ENCODE measurements at regions not wholly inside any gene's neighbourhood (a gene's known extent, or its start where the extent isn't known, plus 50 kb on each side); places are given as distances from the start of the nearest gene placed in this dataset.

- Histone ChIP-seq H3K27me3 (ENCODE audit: insufficient read depth, insufficient read length) (no peaks in the 10 kb centered on the region), H3K36me3 (ENCODE audit: insufficient read depth, insufficient read length, low read length) (no peaks in the 10 kb centered on the region), H3K9me3 (ENCODE audit: insufficient read depth, low read length) (no peaks in the 10 kb centered on the region), H3K4me3 (ENCODE audit: insufficient read length, low read depth) (no peak overlapping the region), H3K9ac (ENCODE audit: insufficient read length, low read depth) (no peak overlapping the region), H3K4me1 (ENCODE audit: insufficient read depth, insufficient read length) (no peaks in the 10 kb centered on the region)
- TF ChIP-seq SUZ12 (IDR thresholded peaks at IDR 0.05; ENCODE audit: extremely low read depth, insufficient read depth, insufficient read length) (no peak), ZNF274 (IDR thresholded peaks at IDR 0.05; ENCODE audit: low read depth, low read length) (no peak), YY1 (IDR thresholded peaks at IDR 0.05; ENCODE audit: insufficient read depth, insufficient read length) (no peak)
- no peak for DNase-seq (ENCODE audit: low read depth, low spot score)
Measured at GRCh38 chr2:172153156-172153555, 50.5 kb upstream of the DLX2 start.

DNA sequence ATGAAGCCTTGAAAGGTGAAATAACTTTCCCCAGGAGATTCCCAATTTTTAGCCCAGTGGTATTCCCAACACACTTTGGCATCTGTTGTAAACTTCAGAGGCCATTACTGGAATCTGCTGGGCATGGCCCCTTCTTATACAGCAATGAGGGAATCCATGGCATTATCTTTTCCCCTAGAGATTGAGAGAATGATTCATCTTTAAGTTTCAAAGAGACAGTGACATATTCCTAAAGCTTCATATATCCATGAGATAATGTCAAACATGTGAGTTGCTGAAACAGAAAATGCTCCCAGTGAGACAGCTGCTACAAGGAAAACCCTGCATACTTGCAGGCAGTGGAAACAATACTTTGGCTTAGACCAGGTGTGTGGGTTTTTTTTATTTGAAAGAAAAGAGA lies 51.1 kb upstream of the DLX2 start:
- TF ChIP-seq YY1 (IDR thresholded peaks at IDR 0.05; ENCODE audit: insufficient read depth, insufficient read length) = no peak
- no peak for TF ChIP-seq SUZ12 (IDR thresholded peaks at IDR 0.05; ENCODE audit: extremely low read depth, insufficient read depth, insufficient read length)
- TF ChIP-seq ZNF274 (IDR thresholded peaks at IDR 0.05; ENCODE audit: low read depth, low read length) = no peak
- no peaks in the 10 kb centered on the region for H3K9me3 ChIP-seq (ENCODE audit: insufficient read depth, low read length)
- H3K4me1 ChIP-seq (ENCODE audit: insufficient read depth, insufficient read length) = no peaks in the 10 kb centered on the region
- no peak overlapping the region for H3K4me3 ChIP-seq (ENCODE audit: insufficient read length, low read depth)
- H3K27me3 ChIP-seq (ENCODE audit: insufficient read depth, insufficient read length) = no peaks in the 10 kb centered on the region
- H3K9ac ChIP-seq (ENCODE audit: insufficient read length, low read depth) = no peak overlapping the region
- DNase-seq (ENCODE audit: low read depth, low spot score) = no peak
- H3K36me3 ChIP-seq (ENCODE audit: insufficient read depth, insufficient read length, low read length) = no peaks in the 10 kb centered on the region

- Histone ChIP-seq H3K4me1 (ENCODE audit: insufficient read depth, insufficient read length) (no peaks in the 10 kb centered on the region), H3K36me3 (ENCODE audit: insufficient read depth, insufficient read length, low read length) (no peaks in the 10 kb centered on the region), H3K27me3 (ENCODE audit: insufficient read depth, insufficient read length) (no peaks in the 10 kb centered on the region), H3K9me3 (ENCODE audit: insufficient read depth, low read length) (peaks cover 2% of the 10 kb centered on the region), H3K9ac (ENCODE audit: insufficient read length, low read depth) (no peak overlapping the region), H3K4me3 (ENCODE audit: insufficient read length, low read depth) (no peak overlapping the region)
- TF ChIP-seq ZNF274 (IDR thresholded peaks at IDR 0.05; ENCODE audit: low read depth, low read length) (no peak), YY1 (IDR thresholded peaks at IDR 0.05; ENCODE audit: insufficient read depth, insufficient read length) (no peak), SUZ12 (IDR thresholded peaks at IDR 0.05; ENCODE audit: extremely low read depth, insufficient read depth, insufficient read length) (no peak)
- DNase-seq (ENCODE audit: low read depth, low spot score) = no peak
Measured at GRCh38 chr2:172155752-172156151, 53.1 kb upstream of the DLX2 start.

DNA sequence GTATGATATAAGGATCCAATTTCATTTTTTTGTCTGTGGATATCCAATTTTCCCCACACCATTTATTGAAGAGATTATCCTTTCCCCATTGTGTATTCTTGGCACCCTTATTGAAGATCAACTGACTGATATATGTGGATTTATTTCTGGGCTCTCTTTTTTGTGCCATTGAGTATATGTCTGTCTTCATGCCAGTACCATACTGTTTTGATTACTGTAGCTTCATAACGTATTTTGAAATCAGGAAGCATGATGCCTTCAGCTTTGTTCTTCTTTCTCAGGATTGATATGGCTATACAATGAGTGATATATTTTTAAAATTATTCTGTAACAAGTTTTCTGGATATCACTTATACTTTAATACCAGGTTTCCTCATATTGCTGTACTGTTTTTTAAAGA lies 58.1 kb upstream of the DLX2 start:
- no peak for DNase-seq (ENCODE audit: low read depth, low spot score)
- H3K9ac ChIP-seq (ENCODE audit: insufficient read length, low read depth) = no peak overlapping the region
- peaks cover 2% of the 10 kb centered on the region for H3K27me3 ChIP-seq (ENCODE audit: insufficient read depth, insufficient read length)
- H3K36me3 ChIP-seq (ENCODE audit: insufficient read depth, insufficient read length, low read length) = no peaks in the 10 kb centered on the region
- no peak for TF ChIP-seq SUZ12 (IDR thresholded peaks at IDR 0.05; ENCODE audit: extremely low read depth, insufficient read depth, insufficient read length)
- no peak for TF ChIP-seq YY1 (IDR thresholded peaks at IDR 0.05; ENCODE audit: insufficient read depth, insufficient read length)
- no peak for TF ChIP-seq ZNF274 (IDR thresholded peaks at IDR 0.05; ENCODE audit: low read depth, low read length)
- H3K9me3 ChIP-seq (ENCODE audit: insufficient read depth, low read length) = peaks cover 11% of the 10 kb centered on the region
- no peak overlapping the region for H3K4me3 ChIP-seq (ENCODE audit: insufficient read length, low read depth)
- H3K4me1 ChIP-seq (ENCODE audit: insufficient read depth, insufficient read length) = peaks cover 3% of the 10 kb centered on the region

GRCh38 chr2:172162225-172162733 lies 59.6 kb upstream of the DLX2 start:
- Histone ChIP-seq H3K36me3 (ENCODE audit: insufficient read depth, insufficient read length, low read length) (no peaks in the 10 kb centered on the region), H3K9ac (ENCODE audit: insufficient read length, low read depth) (no peak overlapping the region), H3K9me3 (ENCODE audit: insufficient read depth, low read length) (peaks cover 11% of the 10 kb centered on the region), H3K27me3 (ENCODE audit: insufficient read depth, insufficient read length) (peaks cover 2% of the 10 kb centered on the region), H3K4me3 (ENCODE audit: insufficient read length, low read depth) (no peak overlapping the region), H3K4me1 (ENCODE audit: insufficient read depth, insufficient read length) (peaks cover 3% of the 10 kb centered on the region)
- TF ChIP-seq YY1 (IDR thresholded peaks at IDR 0.05; ENCODE audit: insufficient read depth, insufficient read length) (no peak), ZNF274 (IDR thresholded peaks at IDR 0.05; ENCODE audit: low read depth, low read length) (no peak), SUZ12 (IDR thresholded peaks at IDR 0.05; ENCODE audit: extremely low read depth, insufficient read depth, insufficient read length) (no peak)
- DNase-seq (ENCODE audit: low read depth, low spot score) = no peak

- H3K27me3 ChIP-seq (ENCODE audit: insufficient read depth, insufficient read length) = peaks cover 2% of the 10 kb centered on the region
- TF ChIP-seq ZNF274 (IDR thresholded peaks at IDR 0.05; ENCODE audit: low read depth, low read length) (no peak), YY1 (IDR thresholded peaks at IDR 0.05; ENCODE audit: insufficient read depth, insufficient read length) (no peak), SUZ12 (IDR thresholded peaks at IDR 0.05; ENCODE audit: extremely low read depth, insufficient read depth, insufficient read length) (no peak)
- no peak for DNase-seq (ENCODE audit: low read depth, low spot score)
Measured at GRCh38 chr2:172162739-172163336, 60.1 kb upstream of the DLX2 start.

DNA sequence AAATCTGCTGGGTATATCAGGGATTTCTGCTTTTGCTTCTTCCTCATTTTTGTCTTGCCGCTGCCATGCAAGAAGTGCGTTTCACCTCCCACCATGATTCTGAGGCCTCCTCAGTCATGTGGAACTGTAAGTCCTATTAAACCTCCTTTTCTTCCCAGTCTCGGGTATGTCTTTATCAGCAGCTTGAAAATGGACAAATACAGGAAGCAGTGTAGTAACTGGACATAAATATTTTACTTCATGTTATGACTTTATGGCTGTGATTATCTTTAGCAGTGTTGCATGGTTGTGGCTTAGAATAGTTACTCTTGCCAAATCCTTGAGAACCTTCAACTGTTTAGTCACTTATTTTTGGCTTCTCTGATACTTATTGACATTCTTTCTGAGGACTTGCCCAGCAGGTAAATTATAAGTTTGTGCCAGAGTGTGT lies 66.2 kb upstream of the DLX2 start:
- TF ChIP-seq SUZ12 (IDR thresholded peaks at IDR 0.05; ENCODE audit: extremely low read depth, insufficient read depth, insufficient read length) = no peak
- TF ChIP-seq YY1 (IDR thresholded peaks at IDR 0.05; ENCODE audit: insufficient read depth, insufficient read length) = no peak
- TF ChIP-seq ZNF274 (IDR thresholded peaks at IDR 0.05; ENCODE audit: low read depth, low read length) = no peak
- Histone ChIP-seq H3K4me3 (ENCODE audit: insufficient read length, low read depth) (no peak overlapping the region), H3K36me3 (ENCODE audit: insufficient read depth, insufficient read length, low read length) (no peaks in the 10 kb centered on the region), H3K27me3 (ENCODE audit: insufficient read depth, insufficient read length) (peaks cover 2% of the 10 kb centered on the region), H3K9me3 (ENCODE audit: insufficient read depth, low read length) (peaks cover 12% of the 10 kb centered on the region; the same call in 1 of the 2 replicates), H3K9ac (ENCODE audit: insufficient read length, low read depth) (no peak overlapping the region), H3K4me1 (ENCODE audit: insufficient read depth, insufficient read length) (no peaks in the 10 kb centered on the region)
- DNase-seq (ENCODE audit: low read depth, low spot score) = no peak

More at GRCh38 chr2:172162739-172163336, 60.1 kb upstream of the DLX2 start:
- Histone ChIP-seq H3K36me3 (ENCODE audit: insufficient read depth, insufficient read length, low read length) (no peaks in the 10 kb centered on the region), H3K9ac (ENCODE audit: insufficient read length, low read depth) (no peak overlapping the region), H3K4me1 (ENCODE audit: insufficient read depth, insufficient read length) (peaks cover 3% of the 10 kb centered on the region), H3K4me3 (ENCODE audit: insufficient read length, low read depth) (no peak overlapping the region), H3K9me3 (ENCODE audit: insufficient read depth, low read length) (peaks cover 11% of the 10 kb centered on the region)

Measured in NT2/D1 (cell line).